K562 (cell line): ENCODE measurements at regions not wholly inside any gene's neighbourhood (a gene's known extent, or its start where the extent isn't known, plus 50 kb on each side); places are given as distances from the start of the nearest gene placed in this dataset.
A peak's percentile ranks its signal among the peaks of the same experiment; 100 is the strongest.

Source experiments
- E2F8 ChIP-seq: fragments of 450-650 bp; IDR thresholded peaks from 2 replicates; pipeline ENCODE4 v1.7.1; 2018; ENCODE audit warnings: mild to moderate bottlenecking, low read depth; ENCODE audit not compliant: partially characterized antibody
- KLF10 ChIP-seq: fragments of 250-450 bp; sonication (Bioruptor Pico); IDR thresholded peaks from 2 replicates; pipeline ENCODE4 v1.6.1; 2021; ENCODE audit warnings: matching md5 sums
- MBD1 ChIP-seq: fragments of 250-450 bp; sonication (Bioruptor Pico); IDR thresholded peaks from 2 replicates; pipeline ENCODE4 v1.8.0; 2022; ENCODE audit warnings: inconsistent platforms
- MYNN ChIP-seq, 2 experiments: sonication (generic); formaldehyde crosslinking in 1 of 2; IDR thresholded peaks; 2 replicates each; pipeline versions ENCODE4 v1.5.0 to v1.6.1; 2016 to 2020; ENCODE audit warnings: antibody characterized with exemption in 1 of 2, missing genetic modification reagents in 1 of 2
- NONO ChIP-seq, 2 experiments: fragments of 200-400 bp in 1 of 2; fragments of 450-650 bp in 1 of 2; formaldehyde crosslinking in 1 of 2; IDR thresholded peaks; 2 replicates each; pipeline ENCODE4 v1.6.1; 2017; ENCODE audit warnings: low read depth in 2 of 2, mild to moderate bottlenecking in 2 of 2, moderate library complexity in 2 of 2, low read length in 1 of 2
- NR3C1 ChIP-seq: sonication (generic); formaldehyde crosslinking; IDR thresholded peaks from 2 replicates; pipeline ENCODE4 v1.8.1; 2022; ENCODE audit warnings: missing genetic modification reagents
- PHB2 ChIP-seq: fragments of 450-650 bp; IDR thresholded peaks from 2 replicates; pipeline ENCODE4 v1.6.1; 2017; ENCODE audit warnings: low read depth
- PTTG1 ChIP-seq: fragments of 450-650 bp; IDR thresholded peaks from 2 replicates; pipeline ENCODE4 v1.6.1; 2016; ENCODE audit warnings: low read depth, mild to moderate bottlenecking, missing genetic modification characterization, missing compliant biosample characterization
- SMC3 ChIP-seq: conservative IDR thresholded peaks from 2 replicates; pipeline ENCODE4 v1.6.1; 2011; ENCODE audit warnings: low read depth, low read length, improper control_type of control experiment; ENCODE audit not compliant: insufficient read depth
- SPI1 ChIP-seq: IDR thresholded peaks from 2 replicates; pipeline ENCODE4 v1.6.1; 2011; ENCODE audit warnings: low read depth, low read length, control low read depth, borderline replicate concordance
- SRF ChIP-seq, 2 experiments: fragments of 250-450, 450-650 bp in 1 of 2; sonication (Bioruptor Pico) in 1 of 2; sonication (generic) in 1 of 2; formaldehyde crosslinking; IDR thresholded peaks; 2 replicates each; pipeline versions ENCODE4 v1.5.0 to v1.5.1; 2020 to 2022; ENCODE audit warnings: mild to moderate bottlenecking in 1 of 2, missing genetic modification reagents in 1 of 2
- STAT5B ChIP-seq: fragments of 250-450 bp; sonication (Bioruptor Pico); IDR thresholded peaks from 2 replicates; pipeline ENCODE4 v1.8.0; 2021; ENCODE audit warnings: mild to moderate bottlenecking, inconsistent platforms
- TFAP4 ChIP-seq: sonication (generic); formaldehyde crosslinking; IDR thresholded peaks from 2 replicates; pipeline ENCODE4 v1.8.0; 2022; ENCODE audit warnings: missing genetic modification reagents, mild to moderate bottlenecking, moderate library complexity, borderline replicate concordance
- ZNF592 ChIP-seq: fragments of 450-650 bp; IDR thresholded peaks from 2 replicates; pipeline ENCODE4 v1.6.1; 2017; ENCODE audit warnings: antibody characterized with exemption, mild to moderate bottlenecking

- TF ChIP-seq SPI1 (no peak), NR3C1 (CRISPR knock-in tag) (no peak), ZNF592 (peak; percentile 92), MBD1 (no peak), KLF10 (CRISPR knock-in tag) (no peak), PTTG1 (tag) (no peak), E2F8 (no peak), SMC3 (no peak), PHB2 (peak; percentile 76; the same call in 1 of the 2 replicates), STAT5B (CRISPR knock-in tag) (no peak), NONO (IDR thresholded peaks at IDR 0.05; ENCODE audit: low read depth in 2 of 2, low read length in 1 of 2) (peak in 1 of 2 experiments; percentile 62; a peak in 1 of 4 replicates), TFAP4 (peak; percentile 83), SRF (CRISPR knock-in tag; IDR thresholded peaks at IDR 0.05) (peak in 1 of 2 experiments; percentile 31; a peak in 1 of 4 replicates), MYNN (IDR thresholded peaks at IDR 0.05) (peak; percentile 88; the same call in 1 of the 2 replicates), MYNN (CRISPR knock-in tag; IDR thresholded peaks at IDR 0.05) (no peak)
Measured at GRCh38 chr3:72288955-72289691, 504.2 kb upstream of the PROK2 start (continued).
